GM20431 (cell line): ENCODE measurements at regions not wholly inside any gene's neighbourhood (a gene's known extent, or its start where the extent isn't known, plus 50 kb on each side); places are given as distances from the start of the nearest gene placed in this dataset.
"Not testable (repeated sequence)": the region's sequence is repeated elsewhere in the genome, so short reads cannot be mapped to it uniquely, and the experiment has no call there.

Experiments
- in situ Hi-C: fragments of 300-500 bp; cut with MseI, MboI; formaldehyde crosslinking; loops from one replicate; pipeline ENCODE4 v1.15.0; 2020; ENCODE audit warnings: low sequenced_read_pairs; ENCODE audit not compliant: unreplicated experiment

- in situ Hi-C loops, result no loop called here
These were observed 383.1 kb downstream of the KCNJ2 start for GRCh38 chr17:70552230-70552981.

GRCh38 chr17:70552982-70553334, 383.6 kb downstream of the KCNJ2 start:
- in situ Hi-C loops, result no loop called here

- in situ Hi-C loops, result no loop called here
These were observed 386.4 kb downstream of the KCNJ2 start for GRCh38 chr17:70555723-70556122.

- in situ Hi-C loops, result no loop called here
These were observed 389.5 kb downstream of the KCNJ2 start for GRCh38 chr17:70558821-70559220.

GRCh38 chr17:70560471-70560870, 391.1 kb downstream of the KCNJ2 start:
- in situ Hi-C loops, result no loop called here

GRCh38 chr17:70562137-70562536, 392.8 kb downstream of the KCNJ2 start:
- in situ Hi-C loops, result no loop called here

- in situ Hi-C loops, result no loop called here
These were observed 394.0 kb downstream of the KCNJ2 start for GRCh38 chr17:70563281-70563820.

- in situ Hi-C loops, result no loop called here
These were observed 394.8 kb downstream of the KCNJ2 start for GRCh38 chr17:70564006-70564620.

GRCh38 chr17:70569128-70569527, 399.8 kb downstream of the KCNJ2 start:
- in situ Hi-C loops, result no loop called here

GRCh38 chr17:70577456-70577855, 408.1 kb downstream of the KCNJ2 start:
- in situ Hi-C loops, result no loop called here

- in situ Hi-C loops, result no loop called here
These were observed 412.1 kb downstream of the KCNJ2 start for GRCh38 chr17:70581459-70581858.

GRCh38 chr17:70582777-70583176, 413.4 kb downstream of the KCNJ2 start:
- in situ Hi-C loops, result no loop called here

GRCh38 chr17:70584255-70584654, 414.9 kb downstream of the KCNJ2 start:
- in situ Hi-C loops, result no loop called here

GRCh38 chr17:70588003-70588402, 418.7 kb downstream of the KCNJ2 start:
- in situ Hi-C loops, result no loop called here

- in situ Hi-C loops, result no loop called here
These were observed 428.4 kb downstream of the KCNJ2 start for GRCh38 chr17:70597774-70598173.

GRCh38 chr17:70599198-70599597, 429.9 kb downstream of the KCNJ2 start:
- in situ Hi-C loops, result no loop called here

- in situ Hi-C loops, result not testable (repeated sequence)
These were observed 430.6 kb downstream of the KCNJ2 start for GRCh38 chr17:70599945-70600344.

GRCh38 chr17:70603226-70603625, 433.9 kb downstream of the KCNJ2 start:
- in situ Hi-C loops, result no loop called here

- in situ Hi-C loops, result no loop called here
These were observed 435.5 kb downstream of the KCNJ2 start for GRCh38 chr17:70604854-70605253.

- in situ Hi-C loops, result no loop called here
These were observed 436.8 kb downstream of the KCNJ2 start for GRCh38 chr17:70606086-70606485.

- in situ Hi-C loops, result no loop called here
These were observed 438.9 kb downstream of the KCNJ2 start for GRCh38 chr17:70608193-70608592.

- in situ Hi-C loops, result no loop called here
These were observed 439.6 kb downstream of the KCNJ2 start for GRCh38 chr17:70608957-70609356.
